ENCODE measurements at regions not wholly inside any gene's neighbourhood (a gene's known extent, or its start where the extent isn't known, plus 50 kb on each side); places are given as distances from the start of the nearest gene placed in this dataset.
"Not testable (repeated sequence)": the region's sequence is repeated elsewhere in the genome, so short reads cannot be mapped to it uniquely, and the experiment has no call there.

DNA sequence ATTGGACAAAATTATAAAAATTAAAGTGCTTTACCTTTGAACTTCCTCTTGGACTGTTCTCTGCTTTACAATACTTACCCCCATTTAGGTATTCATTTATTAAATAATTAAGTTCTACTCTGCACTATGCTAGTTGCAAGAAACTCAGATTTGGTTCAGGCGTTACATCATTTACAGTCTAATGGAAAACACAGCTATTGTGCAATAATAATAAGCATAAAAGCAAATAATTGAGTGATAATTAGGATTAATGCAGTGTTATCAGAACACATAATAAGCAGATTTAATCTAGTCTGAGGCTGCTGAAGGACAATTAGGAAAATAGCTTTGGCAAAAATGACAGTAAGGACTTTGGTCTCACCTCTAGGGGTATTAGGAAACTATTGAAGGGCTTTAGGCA, 493.2 kb upstream of the ADARB2 start:
- ATAC-seq (ENCODE audit: poor library complexity) = no peak
- no peak for DNase-seq
- intact Hi-C loops (cut with DNase I) = no loop called here

- intact Hi-C loops (cut with DNase I) = no loop called here
- no peak for DNase-seq
- ATAC-seq (ENCODE audit: poor library complexity) = no peak
These were observed 491.1 kb upstream of the ADARB2 start for GRCh38 chr10:2228320-2228901.

GRCh38 chr10:2225609-2226008, 488.3 kb upstream of the ADARB2 start:
- no peak for DNase-seq
- intact Hi-C loops (cut with DNase I) = no loop called here
- no peak for ATAC-seq (ENCODE audit: poor library complexity)

DNA sequence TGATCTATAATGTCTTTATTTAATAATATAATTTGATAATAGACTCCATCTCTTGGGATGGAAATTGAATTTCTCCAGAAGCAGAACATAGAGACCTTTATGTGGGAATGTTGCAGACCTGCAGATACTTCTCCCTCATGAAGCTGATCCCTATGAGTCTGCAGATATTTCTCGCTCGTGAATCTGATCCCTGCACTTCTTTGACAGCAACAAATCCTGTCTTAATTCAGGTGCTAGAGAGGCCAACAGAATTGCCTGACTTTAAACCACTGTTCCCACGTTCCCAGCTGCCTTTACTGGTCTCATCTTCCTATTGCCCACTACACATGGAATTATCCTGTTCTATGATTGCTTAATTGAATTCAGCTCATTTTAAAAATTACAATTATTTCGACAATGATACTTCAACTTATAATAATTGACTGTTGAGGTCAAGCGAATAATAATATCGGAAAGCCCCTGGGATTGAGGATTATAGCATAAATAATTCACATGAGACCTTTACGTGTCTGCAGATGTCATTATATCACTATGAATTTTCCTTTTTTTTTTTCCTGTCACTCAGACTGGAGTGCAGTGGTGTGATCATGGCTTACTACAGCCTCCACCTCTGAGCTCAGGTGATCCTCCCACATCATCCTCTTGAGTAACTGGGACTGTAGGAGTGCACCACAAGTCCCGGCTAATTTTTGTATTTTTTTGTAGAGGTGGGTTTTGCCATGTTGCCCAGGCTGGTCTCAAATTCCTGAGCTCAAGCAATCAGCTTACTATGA, 486.4 kb upstream of the ADARB2 start:
- ATAC-seq (ENCODE audit: poor library complexity) = no peak
- intact Hi-C loops (cut with DNase I) = no loop called here

GRCh38 chr10:2222631-2223030, 485.3 kb upstream of the ADARB2 start:
- DNase-seq (no peak), ATAC-seq (ENCODE audit: poor library complexity) (no peak)
- intact Hi-C loops (cut with DNase I) = no loop called here

More for the DNA sequence above, 486.4 kb upstream of the ADARB2 start:
- no peak for DNase-seq

GRCh38 chr10:2214805-2215204, 477.5 kb upstream of the ADARB2 start:
- no peak for DNase-seq
- intact Hi-C loops (cut with DNase I) = no loop called here
- no peak for ATAC-seq (ENCODE audit: poor library complexity)

- intact Hi-C loops (cut with DNase I) = no loop called here
- no peak for ATAC-seq (ENCODE audit: poor library complexity)
- DNase-seq = no peak
These were observed 476.8 kb upstream of the ADARB2 start for GRCh38 chr10:2214092-2214491.

- intact Hi-C loops (cut with DNase I) = no loop called here
- DNase-seq (no peak), ATAC-seq (ENCODE audit: poor library complexity) (no peak)
These were observed 475.0 kb upstream of the ADARB2 start for GRCh38 chr10:2212244-2212834.

DNA sequence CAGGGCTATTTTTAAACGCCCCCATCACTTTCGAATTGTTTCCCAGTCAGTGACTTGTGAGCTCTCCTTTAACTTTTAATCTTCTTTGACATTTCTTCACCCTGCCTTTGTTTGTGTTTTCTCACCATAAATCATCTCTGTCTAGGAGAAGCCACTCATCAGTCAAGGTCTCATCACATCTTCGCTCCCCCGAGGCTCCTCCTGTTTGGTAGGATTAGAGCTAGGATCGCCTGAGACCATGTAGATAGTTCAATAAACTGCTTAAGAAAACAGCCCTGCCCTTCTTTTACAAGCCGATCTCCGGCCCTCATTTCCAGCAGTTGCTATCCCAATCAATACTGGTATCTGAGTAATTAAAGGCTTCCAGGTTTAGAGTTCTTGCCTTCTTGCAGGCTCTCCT, 472.8 kb upstream of the ADARB2 start:
- DNase-seq (no peak), ATAC-seq (ENCODE audit: poor library complexity) (no peak)
- intact Hi-C loops (cut with DNase I) = no loop called here

DNA sequence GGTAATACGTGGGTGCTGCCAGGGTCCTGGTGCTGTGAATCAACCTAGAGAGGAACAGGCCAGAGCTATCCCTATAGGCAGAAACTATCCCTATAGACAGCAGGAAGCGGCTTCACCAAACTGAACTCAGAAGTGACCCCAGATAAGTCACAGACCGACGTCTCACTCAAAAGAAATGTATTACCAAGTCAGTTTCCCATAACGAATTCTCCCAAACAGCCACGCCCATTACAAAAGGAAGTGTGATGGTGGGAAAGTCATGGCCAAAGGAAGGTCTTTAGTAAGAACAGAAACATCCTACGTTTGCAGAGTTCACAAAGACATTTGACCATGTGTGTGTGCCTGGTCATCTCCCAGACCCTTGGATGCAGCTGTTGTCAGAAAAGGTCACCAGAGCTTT, 470.8 kb upstream of the ADARB2 start:
- ATAC-seq (ENCODE audit: poor library complexity) = no peak
- intact Hi-C loops (cut with DNase I) = no loop called here
- no peak for DNase-seq

DNA sequence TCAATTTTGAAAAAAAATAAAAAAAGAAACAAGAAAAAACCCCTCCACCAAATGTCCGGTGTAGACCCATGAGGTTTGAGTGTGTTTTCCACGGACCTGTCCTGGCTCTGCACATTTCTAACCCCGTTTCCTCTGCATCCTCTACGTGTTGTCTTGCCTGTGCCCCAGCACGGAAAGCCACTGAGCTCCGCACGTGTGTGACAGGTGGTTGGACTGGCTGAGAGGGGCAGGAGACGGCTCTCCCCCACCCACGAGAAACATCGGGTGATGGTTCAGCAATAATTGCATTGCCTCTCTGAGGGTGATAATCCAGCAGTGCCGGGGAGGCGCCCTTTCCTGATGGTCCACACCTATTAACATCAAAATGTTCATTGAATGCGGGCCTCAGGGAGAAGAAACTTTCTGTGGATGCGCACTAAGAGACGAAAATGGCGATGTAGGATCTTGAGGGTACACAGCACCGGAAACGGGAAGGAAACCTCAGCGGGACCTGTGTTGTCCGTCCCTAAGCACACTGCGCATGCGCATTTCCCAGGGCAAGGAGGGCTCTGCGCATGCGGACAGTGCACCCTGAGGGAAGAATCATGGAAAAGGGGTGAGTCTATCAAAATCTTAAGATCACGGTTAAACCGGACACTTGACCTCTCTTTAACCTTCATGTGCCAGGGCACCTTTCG, 470.1 kb upstream of the ADARB2 start:
- no peak for ATAC-seq (ENCODE audit: poor library complexity)
- DNase-seq = no peak
- intact Hi-C loops (cut with DNase I) = no loop called here

GRCh38 chr10:2205406-2205805, 468.1 kb upstream of the ADARB2 start:
- intact Hi-C loops (cut with DNase I) = no loop called here
- DNase-seq (no peak), ATAC-seq (ENCODE audit: poor library complexity) (no peak)

DNA sequence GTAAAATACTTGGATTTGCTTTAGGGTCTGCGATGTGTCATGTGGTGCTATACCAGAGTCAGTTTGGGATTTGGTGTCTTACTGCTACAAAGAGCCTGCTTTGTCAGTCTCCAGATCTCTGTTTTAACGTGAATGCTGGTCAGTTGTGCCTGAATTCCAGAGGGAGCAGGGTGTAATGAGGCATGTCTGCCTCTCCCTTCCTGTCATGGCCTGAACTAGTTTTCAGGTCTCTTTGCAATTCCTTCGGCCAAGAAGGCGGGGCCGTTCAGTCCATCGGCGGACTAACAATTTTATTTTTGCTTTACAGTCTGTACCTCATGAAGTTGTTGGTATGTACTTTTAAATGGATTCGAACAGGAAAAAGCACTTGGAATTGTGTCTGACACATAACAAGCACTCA, 465.1 kb upstream of the ADARB2 start:
- ATAC-seq (ENCODE audit: poor library complexity) (no peak), DNase-seq (no peak)
- intact Hi-C loops (cut with DNase I) = no loop called here

DNA sequence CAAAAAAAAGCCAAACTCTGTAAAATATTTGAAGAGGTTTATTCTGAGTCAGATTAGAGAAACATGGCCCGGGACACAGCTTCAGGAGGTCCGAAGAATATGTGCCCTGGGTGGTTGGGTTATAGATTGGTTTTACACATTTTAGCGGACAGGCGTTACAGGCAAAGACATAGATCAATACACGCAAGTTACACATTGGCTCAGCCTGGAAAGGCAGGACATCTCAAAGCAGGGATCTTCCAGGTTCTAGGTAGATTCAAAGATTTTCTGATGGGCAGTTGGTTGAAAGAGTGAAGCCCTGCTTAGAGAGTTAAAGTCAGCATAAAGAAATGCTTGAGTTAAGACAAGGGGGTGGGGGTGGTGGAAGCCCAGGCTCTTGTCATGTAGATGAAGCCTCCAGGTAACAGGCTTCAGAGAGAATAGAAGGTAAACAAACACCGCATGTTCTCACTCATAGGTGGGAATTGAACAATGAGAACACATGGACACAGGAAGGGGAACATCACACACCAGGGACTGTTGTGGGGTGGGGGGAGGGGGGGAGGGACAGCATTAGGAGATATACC, 464.3 kb upstream of the ADARB2 start:
- no peak for ATAC-seq (ENCODE audit: poor library complexity)
- intact Hi-C loops (cut with DNase I) = no loop called here
- no peak for DNase-seq

DNA sequence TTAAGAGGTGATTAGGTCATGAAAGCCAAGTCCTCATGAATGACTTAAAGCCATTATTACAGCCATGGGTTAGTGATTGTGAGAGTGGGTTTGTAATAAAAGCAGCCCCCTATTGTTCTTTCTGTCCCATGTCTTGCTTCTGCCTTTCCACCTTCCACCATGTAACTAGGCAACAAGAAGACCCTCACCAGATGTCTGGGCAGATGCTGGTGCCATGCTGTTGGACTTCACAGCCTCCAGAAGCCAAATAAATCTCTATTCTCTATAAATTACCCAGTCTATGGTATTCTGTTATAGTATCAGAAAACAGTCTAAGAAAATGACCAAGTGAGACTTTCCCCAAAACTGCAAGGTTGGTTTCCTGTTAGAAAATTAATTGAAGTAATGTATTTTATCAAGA, 460.3 kb upstream of the ADARB2 start:
- intact Hi-C loops (cut with DNase I) = no loop called here
- no peak for DNase-seq
- no peak for ATAC-seq (ENCODE audit: poor library complexity)

- no peak for DNase-seq
- ATAC-seq (ENCODE audit: poor library complexity) = no peak
- intact Hi-C loops (cut with DNase I) = no loop called here
These were observed 458.9 kb upstream of the ADARB2 start for GRCh38 chr10:2196272-2196671.

- ATAC-seq (ENCODE audit: poor library complexity); intact Hi-C loops (cut with DNase I); DNase-seq: not testable (repeated sequence)
These were observed 452.0 kb upstream of the ADARB2 start for GRCh38 chr10:2189356-2189755.

- ATAC-seq (ENCODE audit: poor library complexity) = no peak
- no peak for DNase-seq
- intact Hi-C loops (cut with DNase I) = no loop called here
These were observed 451.0 kb upstream of the ADARB2 start for GRCh38 chr10:2188371-2188770.

- intact Hi-C loops (cut with DNase I) = no loop called here
- no peak for ATAC-seq (ENCODE audit: poor library complexity)
These were observed 436.0 kb upstream of the ADARB2 start for GRCh38 chr10:2173327-2173726.

More at GRCh38 chr10:2173327-2173726, 436.0 kb upstream of the ADARB2 start:
- no peak for DNase-seq
